Progenitor cell of endocrine pancreas (in vitro differentiated cells): ENCODE measurements at regions not wholly inside any gene's neighbourhood (a gene's known extent, or its start where the extent isn't known, plus 50 kb on each side); places are given as distances from the start of the nearest gene placed in this dataset.

Source experiments
- DNase-seq: peaks from one replicate; pipeline ENCODE4 v3.0.0; 2021; ENCODE audit warnings: low spot score; ENCODE audit not compliant: unreplicated experiment
- H3K27ac Mint-ChIP-seq: 2 replicates; pipeline ENCODE4 v1.8.0; 2021; ENCODE audit warnings: mild to moderate bottlenecking, moderate library complexity, mixed read lengths
- H3K27me3 Mint-ChIP-seq: 2 replicates; pipeline ENCODE4 v1.8.0; 2021; ENCODE audit warnings: mixed read lengths
- H3K36me3 Mint-ChIP-seq: 2 replicates; pipeline ENCODE4 v1.8.0; 2022; ENCODE audit warnings: mixed read lengths; ENCODE audit not compliant: insufficient read depth
- H3K4me1 Mint-ChIP-seq: 2 replicates; pipeline ENCODE4 v1.8.0; 2021; ENCODE audit warnings: low read depth, mixed read lengths
- H3K4me3 Mint-ChIP-seq: 2 replicates; pipeline ENCODE4 v1.8.0; 2021; ENCODE audit warnings: low read depth, mild to moderate bottlenecking, moderate library complexity, mixed read lengths
- H3K9me3 Mint-ChIP-seq: 2 replicates; pipeline ENCODE4 v1.8.0; 2021; ENCODE audit warnings: low read depth, mixed read lengths
- TF ChIP-seq, protein P1 (sequence below): fragments of 200-600 bp; sonication (generic); IDR thresholded peaks from one replicate; pipeline ENCODE4 v1.5.0; 2021; ENCODE audit warnings: antibody characterized with exemption, mild to moderate bottlenecking; ENCODE audit not compliant: unreplicated experiment

DNA sequence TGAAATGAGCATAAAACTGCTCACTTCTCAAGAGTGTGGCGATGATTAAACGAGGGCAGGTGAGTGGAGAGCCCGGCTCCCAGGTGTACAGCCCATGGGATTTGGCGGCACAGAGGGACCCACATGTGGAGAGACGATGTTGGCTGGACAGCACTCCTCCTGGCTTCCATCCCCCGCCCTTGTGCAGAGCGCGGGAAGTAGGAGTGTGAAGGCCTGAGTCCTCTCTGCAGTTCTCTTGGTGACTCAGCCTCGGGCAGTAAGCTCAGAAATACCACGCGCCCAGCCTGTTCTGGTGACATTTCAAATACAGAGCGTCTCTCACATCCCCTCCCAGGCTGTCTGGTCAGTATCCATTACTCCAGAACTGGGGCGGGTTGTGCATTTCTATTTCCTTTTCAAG is 94.2 kb upstream of the SRSF6 start:
- TF ChIP-seq, protein P1, sequence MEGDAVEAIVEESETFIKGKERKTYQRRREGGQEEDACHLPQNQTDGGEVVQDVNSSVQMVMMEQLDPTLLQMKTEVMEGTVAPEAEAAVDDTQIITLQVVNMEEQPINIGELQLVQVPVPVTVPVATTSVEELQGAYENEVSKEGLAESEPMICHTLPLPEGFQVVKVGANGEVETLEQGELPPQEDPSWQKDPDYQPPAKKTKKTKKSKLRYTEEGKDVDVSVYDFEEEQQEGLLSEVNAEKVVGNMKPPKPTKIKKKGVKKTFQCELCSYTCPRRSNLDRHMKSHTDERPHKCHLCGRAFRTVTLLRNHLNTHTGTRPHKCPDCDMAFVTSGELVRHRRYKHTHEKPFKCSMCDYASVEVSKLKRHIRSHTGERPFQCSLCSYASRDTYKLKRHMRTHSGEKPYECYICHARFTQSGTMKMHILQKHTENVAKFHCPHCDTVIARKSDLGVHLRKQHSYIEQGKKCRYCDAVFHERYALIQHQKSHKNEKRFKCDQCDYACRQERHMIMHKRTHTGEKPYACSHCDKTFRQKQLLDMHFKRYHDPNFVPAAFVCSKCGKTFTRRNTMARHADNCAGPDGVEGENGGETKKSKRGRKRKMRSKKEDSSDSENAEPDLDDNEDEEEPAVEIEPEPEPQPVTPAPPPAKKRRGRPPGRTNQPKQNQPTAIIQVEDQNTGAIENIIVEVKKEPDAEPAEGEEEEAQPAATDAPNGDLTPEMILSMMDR, result no peak

DNA sequence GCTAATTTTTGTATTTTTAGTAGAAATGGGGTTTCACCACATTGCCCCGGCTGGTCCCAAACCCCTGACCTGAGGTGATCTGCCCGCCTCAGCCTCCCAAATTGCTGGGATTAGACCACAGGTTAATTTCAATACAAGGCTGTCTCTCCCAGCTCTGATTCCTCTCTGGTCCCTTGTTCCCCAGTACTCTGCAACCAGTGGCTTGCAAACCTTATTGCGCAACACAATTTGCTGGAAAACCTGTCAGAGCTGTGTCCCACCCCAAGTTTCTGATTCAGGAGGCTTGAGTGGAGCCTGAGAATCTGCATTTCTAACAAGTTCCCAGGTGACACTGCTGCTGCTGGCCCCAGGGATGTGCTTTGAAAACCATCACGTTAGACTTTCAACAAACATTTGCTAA is 96.2 kb upstream of the SRSF6 start:
- Mint-ChIP-seq H3K36me3 (no peaks in the 10 kb centered on the region), H3K4me1 (no peaks in the 10 kb centered on the region), H3K4me3 (no peak overlapping the region), H3K9me3 (peaks cover 3% of the 10 kb centered on the region), H3K27ac (no peak overlapping the region), H3K27me3 (peaks cover 16% of the 10 kb centered on the region)
- TF ChIP-seq, protein P1, result no peak
- no peak for DNase-seq

More for the DNA sequence above, 94.2 kb upstream of the SRSF6 start:
- Mint-ChIP-seq H3K4me1 (no peaks in the 10 kb centered on the region), H3K36me3 (no peaks in the 10 kb centered on the region), H3K27ac (no peak overlapping the region), H3K27me3 (peaks cover 22% of the 10 kb centered on the region), H3K9me3 (peaks cover 3% of the 10 kb centered on the region), H3K4me3 (no peak overlapping the region)
- no peak for DNase-seq

DNA sequence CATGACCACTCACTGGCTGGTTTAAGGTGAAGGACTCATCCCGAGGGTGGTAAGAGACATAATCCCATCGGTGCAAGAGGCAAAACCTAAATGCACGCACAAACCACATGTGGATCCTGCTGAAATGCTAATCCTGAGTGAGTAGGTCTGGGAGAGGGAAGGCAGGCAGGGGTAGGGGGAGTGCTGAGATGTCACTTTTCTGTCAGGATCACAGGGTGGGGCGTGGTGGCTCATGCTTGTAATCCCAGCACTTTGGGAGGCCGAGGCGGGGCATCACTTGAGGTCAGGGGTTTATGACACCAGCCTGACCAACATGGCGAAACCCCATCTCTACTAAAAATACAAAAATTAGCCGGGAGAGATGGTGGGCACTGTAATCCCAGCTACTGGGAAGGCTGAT is 97.7 kb upstream of the SRSF6 start:
- peaks cover 3% of the 10 kb centered on the region for H3K9me3 Mint-ChIP-seq
- H3K36me3 Mint-ChIP-seq, result no peaks in the 10 kb centered on the region
- peaks cover 4% of the 10 kb centered on the region for H3K27me3 Mint-ChIP-seq
- no peak overlapping the region for H3K4me3 Mint-ChIP-seq
- DNase-seq, result no peak
- TF ChIP-seq, protein P1, result no peak
- H3K4me1 Mint-ChIP-seq, result no peaks in the 10 kb centered on the region
- no peak overlapping the region for H3K27ac Mint-ChIP-seq

DNA sequence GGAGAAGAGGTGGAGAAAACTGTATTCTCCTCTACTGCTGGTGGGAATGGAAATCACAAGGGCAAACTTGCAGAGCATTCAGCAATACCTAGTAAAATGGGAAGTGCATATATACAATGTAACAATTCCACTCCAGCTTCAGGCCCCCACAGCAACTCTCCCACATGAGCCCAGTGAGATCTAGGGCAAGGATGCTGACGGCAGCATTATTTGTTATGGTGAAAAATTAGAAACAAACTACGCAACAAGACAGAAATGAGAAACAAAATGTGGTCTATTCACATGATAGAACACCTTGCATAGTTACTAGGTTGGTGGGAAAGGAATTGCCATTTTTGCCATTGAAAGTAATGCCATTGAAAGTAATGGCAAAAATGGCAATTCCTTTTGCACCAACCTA is 98.9 kb upstream of the SRSF6 start:
- Mint-ChIP-seq H3K27me3 (no peaks in the 10 kb centered on the region), H3K4me1 (no peaks in the 10 kb centered on the region), H3K4me3 (no peak overlapping the region), H3K27ac (no peak overlapping the region), H3K9me3 (peaks cover 3% of the 10 kb centered on the region), H3K36me3 (no peaks in the 10 kb centered on the region)
- DNase-seq, result no peak
- TF ChIP-seq, protein P1, result no peak

DNA sequence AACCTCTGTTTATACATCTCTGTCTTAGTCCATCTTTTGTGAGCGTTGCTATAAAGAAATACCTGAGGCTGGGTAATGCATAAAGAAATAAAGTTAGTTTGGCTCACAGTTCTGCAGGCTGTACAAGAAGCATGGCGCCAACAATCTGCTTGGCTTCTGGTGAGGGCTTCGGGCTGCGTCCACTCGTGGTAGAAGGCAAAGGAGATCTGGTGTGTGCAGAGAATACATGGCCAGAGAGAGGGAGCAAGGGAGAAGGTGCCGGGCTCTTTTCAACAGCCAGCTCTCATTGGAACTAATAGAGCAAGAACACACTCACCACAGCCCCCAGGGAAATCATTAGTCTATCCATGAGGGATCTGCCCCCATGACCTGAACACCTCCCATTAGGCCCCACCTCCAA is 100.3 kb upstream of the SRSF6 start:
- TF ChIP-seq, protein P1, result no peak
- no peak overlapping the region for H3K27ac Mint-ChIP-seq
- H3K36me3 Mint-ChIP-seq, result no peaks in the 10 kb centered on the region
- H3K4me1 Mint-ChIP-seq, result no peaks in the 10 kb centered on the region
- H3K4me3 Mint-ChIP-seq, result no peak overlapping the region
- peaks cover 2% of the 10 kb centered on the region for H3K27me3 Mint-ChIP-seq
- DNase-seq, result no peak
- peaks cover 3% of the 10 kb centered on the region for H3K9me3 Mint-ChIP-seq
